8988T (cell line): ENCODE measurements at regions not wholly inside any gene's neighbourhood (a gene's known extent, or its start where the extent isn't known, plus 50 kb on each side); places are given as distances from the start of the nearest gene placed in this dataset.

Source experiments
- DNase-seq: peaks from one replicate; pipeline ENCODE4 v3.0.0; 2011

DNA sequence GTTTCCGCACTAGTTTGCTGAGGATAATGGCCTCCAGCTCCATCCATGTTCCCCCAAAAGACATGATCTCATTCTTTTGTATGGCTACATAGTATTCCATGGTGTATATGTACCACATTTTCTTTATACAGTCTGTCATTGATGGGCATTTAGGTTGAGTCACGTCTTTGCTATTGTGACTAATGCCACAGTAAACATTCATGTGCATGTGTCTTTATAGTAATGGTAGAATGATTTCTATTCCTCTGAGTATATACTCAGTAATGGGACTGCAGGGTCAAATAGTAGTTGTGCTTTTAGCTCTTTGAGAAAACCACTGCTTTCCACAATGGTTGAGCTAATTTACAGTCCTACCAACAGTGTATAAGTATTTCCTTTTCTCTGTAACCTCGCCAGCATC is 78.3 kb upstream of the BCL9 start:
- no peak for DNase-seq

DNA sequence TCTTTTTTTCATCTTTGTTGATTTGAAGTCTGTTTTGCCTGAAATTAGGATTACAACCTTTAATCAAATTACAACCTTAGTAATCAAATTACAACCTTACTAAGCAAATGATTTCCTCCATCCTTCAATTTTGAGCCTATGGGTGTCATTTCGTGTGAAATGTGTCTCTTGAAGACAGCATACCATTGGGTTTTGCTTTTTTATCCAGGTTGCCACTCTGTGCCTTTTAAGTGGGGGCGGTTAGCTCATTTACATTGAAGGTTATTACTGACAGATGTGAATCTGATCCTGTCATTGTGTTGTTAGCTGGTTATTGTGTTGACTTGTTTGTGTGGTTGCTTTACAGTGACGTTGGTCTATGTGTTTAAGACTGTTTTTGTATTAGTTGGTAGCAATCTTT is 74.8 kb upstream of the BCL9 start:
- no peak for DNase-seq

DNA sequence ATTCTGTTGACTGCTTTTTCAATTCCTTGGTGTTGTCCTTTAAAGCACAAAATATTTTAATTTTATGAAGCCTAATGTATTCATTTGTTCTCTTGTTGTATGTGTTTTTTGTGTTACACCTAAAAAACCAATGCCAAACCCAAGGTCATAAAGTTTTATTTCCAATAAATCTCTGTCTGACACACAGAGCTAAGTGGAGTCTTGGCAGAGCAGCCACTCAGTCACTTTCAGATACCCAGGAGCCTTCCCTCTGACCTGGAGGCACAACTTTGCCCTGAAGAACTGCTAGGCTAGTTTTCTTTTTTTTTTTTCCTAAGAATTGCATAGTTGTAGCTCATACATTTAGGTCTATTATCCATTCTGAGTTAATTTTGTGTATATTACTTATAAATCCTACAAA is 71.2 kb upstream of the BCL9 start:
- no peak for DNase-seq

DNA sequence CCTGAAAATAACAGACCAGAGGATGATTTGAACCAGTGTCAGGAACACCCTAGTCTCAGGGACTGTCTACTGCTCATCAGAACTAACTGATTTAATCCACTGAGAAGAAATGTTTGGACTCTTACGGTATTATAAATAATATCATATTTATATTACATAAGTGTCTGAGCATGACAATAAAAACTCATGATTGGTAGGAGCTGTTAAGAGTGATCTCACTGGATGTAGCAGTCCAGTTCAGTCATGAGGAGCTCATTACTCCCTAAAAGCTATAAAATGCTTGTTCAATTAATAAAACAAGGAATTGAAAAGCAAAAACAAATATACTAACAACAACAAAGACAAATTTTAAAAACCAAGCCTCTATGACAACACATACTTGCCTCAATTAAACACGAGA is 68.8 kb upstream of the BCL9 start:
- no peak for DNase-seq

DNA sequence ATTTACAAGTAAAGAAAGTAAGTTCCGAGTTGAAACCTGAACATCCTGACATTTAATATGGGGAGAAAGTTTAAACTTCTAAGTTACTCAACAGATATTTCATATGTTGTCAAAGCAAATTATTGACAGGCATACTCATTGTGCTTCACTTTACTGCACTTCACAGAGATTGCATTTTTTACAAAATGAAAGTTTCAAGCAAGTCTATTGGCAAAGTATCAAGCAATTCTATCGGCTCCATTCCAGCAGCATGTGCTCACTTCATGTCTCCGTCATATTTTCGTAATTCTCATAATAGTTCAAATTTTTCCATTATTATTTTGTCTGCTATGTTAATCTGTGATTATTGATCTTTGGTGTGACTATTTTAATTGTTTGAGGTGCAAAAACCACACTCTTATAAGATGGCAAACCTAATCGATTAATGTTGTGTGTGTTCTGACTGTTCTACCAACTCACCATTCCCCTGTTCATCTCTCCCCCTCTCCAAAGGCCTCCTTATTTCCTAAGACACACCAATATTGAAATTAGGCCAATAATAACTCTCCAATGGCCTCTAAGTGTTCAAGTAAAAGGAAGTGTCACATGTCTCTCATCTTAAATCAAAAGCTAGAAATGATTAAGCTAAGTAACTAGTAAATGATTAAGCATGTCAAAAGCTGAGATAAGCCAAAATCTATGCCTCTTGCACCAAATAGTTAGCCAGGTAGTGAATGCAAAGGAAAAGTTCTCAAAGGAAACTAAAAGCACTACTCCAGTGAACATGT is 68.2 kb upstream of the BCL9 start:
- no peak for DNase-seq

DNA sequence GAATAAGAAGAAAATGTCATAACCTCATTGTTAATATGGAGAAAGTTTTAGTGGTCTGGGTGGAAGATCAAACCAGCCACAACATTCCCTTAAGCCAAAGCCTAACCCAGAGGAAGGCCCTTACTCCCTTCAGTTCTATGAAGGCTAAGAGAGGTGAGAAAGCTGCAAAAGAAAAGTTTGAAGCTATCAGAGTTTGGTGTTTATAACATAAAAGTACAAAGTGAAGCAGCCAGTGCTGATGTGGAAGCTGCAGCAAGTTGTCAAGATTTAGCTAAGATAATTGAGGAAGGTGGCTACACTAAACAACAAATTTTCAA is 67.6 kb upstream of the BCL9 start:
- no peak for DNase-seq

DNA sequence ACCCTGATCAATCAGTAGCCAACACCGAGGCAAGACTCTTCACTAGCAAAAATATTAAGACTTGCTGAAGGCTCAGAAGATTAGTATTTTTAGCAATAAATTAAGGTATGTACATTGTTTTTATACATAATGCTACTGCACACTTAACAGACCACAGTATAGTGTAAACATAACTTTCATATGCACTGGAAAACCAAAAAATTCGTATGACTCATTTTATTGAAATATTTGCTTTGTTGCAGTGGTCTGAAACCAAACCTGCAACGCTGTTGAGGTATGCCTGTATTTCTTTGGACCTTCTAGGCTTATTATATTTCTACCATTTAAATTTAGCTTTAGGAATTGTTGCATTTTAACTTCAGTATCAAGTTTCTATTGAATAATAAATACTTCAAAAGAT is 65.8 kb upstream of the BCL9 start:
- DNase-seq: no peak

DNA sequence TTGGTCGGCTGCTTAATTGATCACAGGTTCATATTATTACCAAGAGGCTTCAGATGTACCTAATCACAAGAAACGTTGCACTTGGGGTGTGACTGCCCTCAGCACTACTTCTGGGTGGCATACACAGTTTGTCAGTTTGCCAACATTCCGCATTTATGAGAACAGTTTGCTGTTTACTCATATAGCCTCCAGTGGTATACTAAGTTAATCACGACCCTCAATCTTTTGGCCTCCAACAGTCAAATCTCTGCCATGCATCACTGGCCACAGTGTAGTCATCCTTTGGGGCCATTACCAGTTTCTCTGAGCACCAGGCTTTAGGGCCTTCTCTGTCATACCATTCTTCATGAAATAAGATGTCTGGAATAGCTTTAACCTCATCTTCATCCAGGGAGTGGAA is 62.8 kb upstream of the BCL9 start:
- DNase-seq: no peak

DNA sequence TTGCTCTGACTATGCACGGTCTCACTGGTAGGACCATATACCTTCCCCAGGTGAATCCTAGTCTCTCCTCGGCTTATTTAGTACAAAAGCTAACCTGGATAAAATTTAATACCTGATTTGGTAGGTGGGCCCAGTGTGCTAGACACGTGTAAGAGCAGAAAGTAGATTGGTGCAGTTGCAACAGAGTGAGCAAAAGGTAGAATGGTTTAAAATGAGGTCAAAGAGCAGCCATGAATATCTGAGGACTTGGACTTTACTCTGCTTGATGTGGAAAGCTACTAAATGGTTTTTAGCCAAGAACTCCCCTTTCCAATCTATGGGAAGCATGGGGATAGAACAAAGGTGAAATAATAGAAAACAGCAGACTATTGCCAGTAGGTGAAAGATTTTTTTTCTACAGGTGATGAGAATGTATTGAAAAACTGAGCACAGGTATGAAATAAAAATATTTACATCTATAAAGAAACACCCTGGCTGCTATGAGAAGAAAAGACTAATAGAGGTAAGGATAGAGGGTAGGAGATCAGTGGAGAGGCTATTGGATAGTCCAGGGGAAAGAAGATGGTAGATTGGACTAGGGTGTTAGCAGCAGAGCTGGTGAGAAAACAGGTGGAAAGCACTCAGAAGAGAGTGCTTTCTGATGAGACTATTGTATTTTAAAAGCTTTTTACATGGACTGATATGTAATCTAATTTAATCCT is 61.3 kb upstream of the BCL9 start:
- DNase-seq: no peak

DNA sequence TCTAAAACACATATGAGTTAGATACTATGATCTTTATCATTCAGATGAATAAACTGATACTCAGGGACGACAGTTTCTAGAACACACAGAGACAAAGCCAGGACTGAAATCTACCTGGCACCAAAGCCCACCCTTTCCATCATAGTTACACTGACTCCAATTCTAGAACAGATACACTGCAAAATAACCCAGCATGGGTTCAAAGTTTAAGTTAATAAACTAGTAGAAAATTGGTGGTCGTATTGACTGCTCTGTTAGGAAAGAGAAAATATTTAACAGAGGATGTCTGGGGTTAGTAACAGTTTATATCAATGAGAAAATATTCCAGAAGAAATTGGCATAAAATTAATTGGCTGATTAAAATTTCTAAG is 60.8 kb upstream of the BCL9 start:
- no peak for DNase-seq

DNA sequence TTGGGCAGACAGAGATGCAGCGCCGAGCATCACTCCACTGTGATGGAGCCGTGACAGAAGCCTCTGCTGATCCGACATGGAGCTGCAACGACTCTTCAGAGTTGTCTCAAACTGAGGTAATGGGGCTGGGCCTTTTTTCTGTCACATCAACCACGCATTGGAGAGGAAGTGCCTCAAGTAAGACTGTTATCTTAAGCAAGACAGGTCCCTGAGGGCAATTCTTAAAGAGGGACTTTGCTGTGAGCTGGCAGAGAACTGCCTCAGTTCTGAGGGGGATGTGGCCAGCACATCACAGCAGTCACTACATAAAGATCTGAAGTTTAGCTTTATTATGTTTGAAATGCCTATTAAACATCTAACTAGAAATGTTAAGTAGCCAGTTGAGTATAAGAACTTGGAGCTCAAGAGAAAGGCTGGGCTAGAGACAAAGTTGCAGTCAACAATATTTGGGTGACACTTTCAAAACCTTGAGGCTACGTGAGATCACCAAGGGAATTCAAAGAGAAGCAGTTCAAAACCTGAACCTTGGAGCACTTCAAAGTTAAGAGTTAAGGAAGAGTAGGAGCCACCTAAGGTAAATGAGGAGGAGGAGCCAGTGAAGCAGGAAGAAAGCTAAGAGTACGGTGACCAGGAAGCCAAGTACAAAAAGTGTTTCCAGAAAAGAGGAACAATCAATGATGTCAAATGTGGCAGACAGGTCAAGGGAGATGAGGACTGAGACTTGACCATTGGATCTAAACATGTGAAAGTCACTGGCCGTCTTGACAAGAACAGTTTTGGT is 54.2 kb upstream of the BCL9 start:
- DNase-seq: no peak

DNA sequence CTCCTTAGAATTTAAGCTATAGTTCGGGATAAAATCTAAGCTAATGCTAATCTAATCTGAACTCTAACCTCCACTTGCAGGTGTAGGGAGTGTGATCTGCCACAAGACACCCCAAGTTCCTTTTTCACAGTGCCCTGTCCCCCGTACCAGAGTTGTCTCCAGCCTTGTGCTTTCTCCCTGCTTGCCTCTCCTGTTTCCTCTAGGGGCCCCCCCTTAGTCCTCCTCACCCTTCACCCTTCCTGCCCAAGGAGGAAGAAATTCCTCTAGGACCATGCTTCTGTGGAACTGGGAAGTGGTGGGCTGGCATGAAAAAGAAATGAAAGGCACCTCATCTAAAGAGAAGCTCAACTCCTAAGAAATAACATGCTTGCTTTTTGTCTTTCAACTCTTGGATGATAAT is 50.2 kb upstream of the BCL9 start:
- no peak for DNase-seq
